Ishikawa (cell line): ENCODE measurements at regions not wholly inside any gene's neighbourhood (a gene's known extent, or its start where the extent isn't known, plus 50 kb on each side); places are given as distances from the start of the nearest gene placed in this dataset.

Source experiments
- CEBPB ChIP-seq: IDR thresholded peaks from 2 replicates; pipeline ENCODE4 v1.6.1; 2012
- CREB1 ChIP-seq: IDR thresholded peaks from 2 replicates; pipeline ENCODE4 v1.6.1; 2012; ENCODE audit warnings: low read depth
- EGR1 ChIP-seq: IDR thresholded peaks from 2 replicates; pipeline ENCODE4 v1.6.1; 2012
- EP300 ChIP-seq: IDR thresholded peaks from 2 replicates; pipeline ENCODE4 v1.6.1; 2012; ENCODE audit warnings: borderline replicate concordance
- FOXM1 ChIP-seq: IDR thresholded peaks from 2 replicates; pipeline ENCODE4 v1.6.1; 2012; ENCODE audit warnings: low read depth, borderline replicate concordance
- RAD21 ChIP-seq: IDR thresholded peaks from 2 replicates; pipeline ENCODE4 v1.6.1; 2012; ENCODE audit warnings: low read depth
- REST ChIP-seq: IDR thresholded peaks from 2 replicates; pipeline ENCODE4 v1.6.1; 2012; ENCODE audit warnings: low read depth, mild to moderate bottlenecking
- TAF1 ChIP-seq: IDR thresholded peaks from 2 replicates; pipeline ENCODE4 v1.6.1; 2012; ENCODE audit warnings: low read depth, mild to moderate bottlenecking
- TCF12 ChIP-seq: IDR thresholded peaks from 2 replicates; pipeline ENCODE4 v1.6.1; 2012; ENCODE audit warnings: low read depth
- USF1 ChIP-seq: IDR thresholded peaks from 2 replicates; pipeline ENCODE4 v1.6.1; 2012
- YY1 ChIP-seq: IDR thresholded peaks from 2 replicates; pipeline ENCODE4 v1.6.1; 2012; ENCODE audit warnings: low read depth
- ZBTB7A ChIP-seq: IDR thresholded peaks from 2 replicates; pipeline ENCODE4 v1.6.1; 2012; ENCODE audit warnings: low read depth
- TF ChIP-seq, protein P1 (sequence below): IDR thresholded peaks from 2 replicates; pipeline ENCODE4 v1.6.1; 2012

DNA sequence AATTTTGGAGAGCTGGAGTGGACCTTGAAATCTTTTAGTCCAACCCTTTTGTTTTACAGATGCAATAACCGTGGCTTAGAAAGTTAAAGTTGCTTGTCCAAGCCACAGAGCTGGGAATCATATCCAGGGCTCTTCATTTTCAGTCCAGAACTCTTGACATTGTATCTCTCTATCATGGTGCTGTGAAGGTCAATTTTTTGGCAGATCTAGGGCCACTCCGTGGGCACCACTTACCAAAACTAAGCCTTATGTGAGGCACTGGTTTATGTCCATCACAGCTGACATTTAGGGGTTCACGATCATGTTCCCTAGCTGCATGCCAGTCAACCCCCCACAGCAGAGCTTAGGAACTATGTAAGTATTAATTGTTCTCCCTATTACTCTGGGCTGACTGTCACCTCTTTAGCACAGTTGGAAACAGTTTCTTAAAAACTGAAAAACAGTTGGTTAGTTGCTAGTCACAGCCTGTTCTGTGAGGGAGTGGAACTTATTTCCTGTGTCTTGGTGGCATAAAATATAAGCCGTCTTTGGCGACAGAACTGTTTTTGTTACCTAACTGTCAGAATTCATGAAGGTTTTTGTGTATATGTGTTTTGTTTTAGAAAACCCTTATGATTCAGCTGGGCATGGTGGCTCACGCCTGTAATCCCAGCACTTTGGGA lies 189.6 kb upstream of the UMPS start:
- TF ChIP-seq TAF1: no peak
- TF ChIP-seq REST: no peak
- TF ChIP-seq YY1: no peak
- no peak for TF ChIP-seq FOXM1
- no peak for TF ChIP-seq EP300
- no peak for TF ChIP-seq RAD21
- no peak for TF ChIP-seq CEBPB
- TF ChIP-seq, protein P1, sequence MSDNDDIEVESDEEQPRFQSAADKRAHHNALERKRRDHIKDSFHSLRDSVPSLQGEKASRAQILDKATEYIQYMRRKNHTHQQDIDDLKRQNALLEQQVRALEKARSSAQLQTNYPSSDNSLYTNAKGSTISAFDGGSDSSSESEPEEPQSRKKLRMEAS: no peak
- TF ChIP-seq EGR1: no peak
- TF ChIP-seq ZBTB7A: no peak
- TF ChIP-seq USF1: no peak
- TF ChIP-seq CREB1: no peak
- TF ChIP-seq TCF12: no peak
